ENCODE measurements at regions not wholly inside any gene's neighbourhood (a gene's known extent, or its start where the extent isn't known, plus 50 kb on each side); places are given as distances from the start of the nearest gene placed in this dataset.

DNA sequence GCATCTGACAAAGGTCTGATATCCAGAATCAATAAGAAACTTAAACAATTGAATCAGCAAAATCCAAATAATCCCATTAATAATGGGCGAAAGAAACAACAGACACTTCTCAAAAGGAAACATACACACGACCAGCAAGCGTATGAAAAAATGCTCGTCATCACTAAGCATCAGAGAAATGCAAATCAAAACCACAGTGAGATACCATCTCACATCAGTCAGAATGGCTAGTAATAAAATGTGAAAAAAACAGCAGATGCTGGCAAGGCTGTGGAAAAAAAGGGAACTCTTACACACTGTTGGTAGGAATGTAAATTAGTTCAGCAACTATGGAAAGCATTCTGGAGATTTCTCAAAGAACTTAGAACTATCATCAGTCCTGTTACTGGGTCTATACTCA, 496.7 kb downstream of the SH2D4B start:
- TF ChIP-seq, protein P1, sequence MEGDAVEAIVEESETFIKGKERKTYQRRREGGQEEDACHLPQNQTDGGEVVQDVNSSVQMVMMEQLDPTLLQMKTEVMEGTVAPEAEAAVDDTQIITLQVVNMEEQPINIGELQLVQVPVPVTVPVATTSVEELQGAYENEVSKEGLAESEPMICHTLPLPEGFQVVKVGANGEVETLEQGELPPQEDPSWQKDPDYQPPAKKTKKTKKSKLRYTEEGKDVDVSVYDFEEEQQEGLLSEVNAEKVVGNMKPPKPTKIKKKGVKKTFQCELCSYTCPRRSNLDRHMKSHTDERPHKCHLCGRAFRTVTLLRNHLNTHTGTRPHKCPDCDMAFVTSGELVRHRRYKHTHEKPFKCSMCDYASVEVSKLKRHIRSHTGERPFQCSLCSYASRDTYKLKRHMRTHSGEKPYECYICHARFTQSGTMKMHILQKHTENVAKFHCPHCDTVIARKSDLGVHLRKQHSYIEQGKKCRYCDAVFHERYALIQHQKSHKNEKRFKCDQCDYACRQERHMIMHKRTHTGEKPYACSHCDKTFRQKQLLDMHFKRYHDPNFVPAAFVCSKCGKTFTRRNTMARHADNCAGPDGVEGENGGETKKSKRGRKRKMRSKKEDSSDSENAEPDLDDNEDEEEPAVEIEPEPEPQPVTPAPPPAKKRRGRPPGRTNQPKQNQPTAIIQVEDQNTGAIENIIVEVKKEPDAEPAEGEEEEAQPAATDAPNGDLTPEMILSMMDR (IDR thresholded peaks at IDR 0.05): no peak

DNA sequence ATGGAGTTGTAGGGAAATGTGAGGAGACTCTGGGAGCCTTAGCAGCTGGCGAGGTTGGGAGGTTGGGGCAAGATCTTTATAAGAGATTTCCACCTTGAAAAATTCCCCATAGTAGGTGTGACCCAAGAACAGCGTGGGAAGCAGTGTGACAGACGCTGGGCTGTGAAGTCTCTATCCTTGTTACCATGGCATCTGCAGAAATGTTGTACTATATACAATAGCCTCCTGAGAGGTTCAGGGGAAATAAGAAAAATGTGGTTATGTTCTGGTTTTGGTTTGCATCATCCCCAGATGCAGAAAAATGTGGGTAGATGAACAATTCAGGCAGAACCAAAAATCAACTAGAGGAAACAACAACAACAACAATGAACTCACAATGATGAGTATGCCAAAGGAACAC, 498.6 kb downstream of the SH2D4B start:
- TF ChIP-seq, protein P1 (IDR thresholded peaks at IDR 0.05): no peak

DNA sequence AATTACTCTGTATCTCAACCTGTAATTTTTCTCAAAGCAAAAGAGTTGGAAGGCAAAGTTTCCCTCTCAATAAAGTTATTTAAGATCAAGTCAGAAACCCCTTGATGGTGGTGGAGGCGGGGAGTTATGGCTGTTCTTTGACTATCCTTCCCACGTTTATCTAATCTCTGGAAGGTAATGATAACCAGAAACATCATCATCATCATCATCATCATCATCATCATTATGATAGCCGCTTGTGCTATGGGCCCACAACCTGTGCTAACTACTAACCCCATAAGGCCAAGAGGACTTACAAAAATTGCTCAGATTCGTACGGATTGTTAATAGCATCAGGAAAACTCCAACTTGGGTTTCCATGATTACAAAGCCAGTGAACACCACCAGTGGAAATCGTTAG, 502.3 kb downstream of the SH2D4B start:
- TF ChIP-seq, protein P1 (IDR thresholded peaks at IDR 0.05): no peak

DNA sequence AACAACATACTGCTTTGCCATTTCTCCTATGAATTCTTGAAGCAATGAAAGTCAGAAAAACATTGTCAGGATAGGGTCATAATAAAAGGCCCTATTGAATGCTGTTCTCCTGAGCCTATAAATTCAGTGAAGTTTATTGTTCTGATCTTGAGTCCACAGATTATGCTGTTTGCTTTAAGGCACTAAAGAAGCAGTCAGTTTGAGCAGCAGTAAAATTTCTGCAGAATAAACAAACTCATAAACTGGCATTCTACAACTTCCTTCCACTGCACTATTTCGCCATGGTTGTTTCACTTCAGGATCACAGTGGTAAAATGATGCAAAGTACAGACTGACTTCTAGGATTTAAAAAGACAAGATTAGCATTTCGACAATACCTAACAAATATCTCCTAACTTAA, 503.2 kb downstream of the SH2D4B start:
- TF ChIP-seq, protein P1 (IDR thresholded peaks at IDR 0.05): no peak

DNA sequence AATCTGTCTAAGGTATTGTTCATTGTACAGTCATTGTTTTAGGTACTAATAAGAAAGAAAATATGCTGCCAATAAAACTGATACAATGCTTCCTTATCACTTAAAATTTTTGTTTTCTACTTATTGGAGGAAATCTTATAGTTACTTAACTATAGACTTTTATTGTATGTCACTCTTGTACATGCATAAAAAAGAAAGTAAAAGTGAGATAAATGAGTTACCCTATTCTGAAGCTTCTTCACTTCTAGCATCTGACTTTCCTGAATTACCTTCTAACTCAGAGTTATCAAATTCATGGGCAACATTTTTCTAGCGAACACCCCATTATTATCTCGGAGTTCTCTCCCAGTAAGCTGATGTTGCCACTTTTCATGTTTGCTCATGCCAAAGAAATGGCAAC, 504.9 kb downstream of the SH2D4B start:
- TF ChIP-seq, protein P1 (IDR thresholded peaks at IDR 0.05): no peak

DNA sequence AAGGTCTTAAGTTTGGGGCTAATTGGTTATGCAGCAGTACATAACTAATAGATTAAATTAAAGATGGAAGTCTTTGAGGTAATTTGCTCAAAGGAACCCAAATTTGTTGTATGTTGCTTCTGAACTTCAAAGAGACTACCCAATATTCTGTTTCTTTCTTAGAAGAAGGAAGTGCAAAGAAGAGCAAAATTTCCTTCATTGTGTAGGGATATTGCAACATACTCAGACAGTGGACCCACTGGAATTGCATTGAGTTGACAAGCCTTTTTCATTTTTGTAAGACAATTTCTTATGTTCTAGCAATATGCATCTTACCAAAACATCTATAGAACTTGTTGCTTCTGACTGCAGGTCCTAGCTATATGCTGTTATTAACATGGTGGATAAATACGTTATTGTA, 527.8 kb downstream of the SH2D4B start:
- TF ChIP-seq, protein P1 (IDR thresholded peaks at IDR 0.05): no peak

DNA sequence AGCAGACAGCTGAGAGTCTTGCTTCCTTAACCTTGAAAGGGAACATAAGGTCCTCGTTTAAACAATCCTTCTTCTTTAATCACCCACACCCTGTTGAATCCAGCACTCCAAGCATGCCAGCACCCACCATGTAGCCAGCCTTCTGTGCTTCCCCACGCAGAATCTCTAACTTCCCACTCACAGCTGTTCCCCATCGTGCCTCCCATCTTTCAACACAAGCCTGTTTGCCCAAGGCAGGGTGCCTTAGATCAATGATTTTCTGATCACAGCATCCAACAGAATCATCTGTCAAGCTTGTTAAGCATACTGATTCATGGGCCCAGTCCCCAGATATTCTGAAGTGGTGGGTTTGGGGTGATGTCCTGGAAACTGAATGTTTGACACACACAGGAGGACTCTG, 530.8 kb downstream of the SH2D4B start:
- TF ChIP-seq, protein P1 (IDR thresholded peaks at IDR 0.05): no peak

DNA sequence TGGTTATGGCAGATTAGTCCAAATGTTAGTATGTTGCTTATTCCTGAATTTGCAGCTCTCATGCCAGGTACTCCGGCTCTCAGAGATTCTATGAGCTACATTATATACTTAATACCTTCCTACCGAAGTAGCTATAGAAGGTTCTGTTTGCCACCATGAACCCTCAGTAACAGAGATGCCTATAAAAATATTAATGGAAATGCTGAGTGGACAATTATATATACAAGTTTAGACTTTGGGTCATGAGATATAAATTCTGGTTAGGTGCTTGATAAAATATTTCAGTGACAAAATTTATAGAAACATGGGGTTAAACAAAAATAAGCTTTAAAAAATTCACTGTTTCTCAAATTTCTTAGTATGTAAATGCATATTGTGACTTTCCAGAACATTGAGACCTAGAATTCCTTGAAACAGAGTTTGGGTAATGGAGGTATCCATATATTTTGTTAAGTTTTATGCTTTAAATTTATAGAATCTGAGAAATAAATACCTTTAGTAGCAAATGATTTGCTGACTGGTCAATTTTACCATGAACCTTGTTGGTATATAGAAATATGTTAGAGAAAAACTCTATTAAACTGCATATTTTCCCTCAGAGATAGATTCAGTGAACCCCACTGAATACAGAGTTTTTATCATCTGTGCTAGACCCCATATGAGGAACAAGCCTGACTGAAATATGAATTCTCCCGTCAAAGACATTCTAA, 533.5 kb downstream of the SH2D4B start:
- TF ChIP-seq, protein P1 (IDR thresholded peaks at IDR 0.05): no peak

All from LNCAP (cell line).